A549 (cell line): ENCODE measurements at regions not wholly inside any gene's neighbourhood (a gene's known extent, or its start where the extent isn't known, plus 50 kb on each side); places are given as distances from the start of the nearest gene placed in this dataset.

ENCODE experiments used
- POLR2A ChIP-seq: IDR thresholded peaks from 2 replicates; pipeline ENCODE4 v1.6.1; 2012; ENCODE audit warnings: mild to moderate bottlenecking, low read length
- TF ChIP-seq, protein P1 (sequence below): fragments of 200-600 bp; sonication (generic); IDR thresholded peaks from 2 replicates; pipeline ENCODE4 v1.6.1; 2016; ENCODE audit warnings: antibody characterized with exemption, mild to moderate bottlenecking, moderate library complexity

DNA sequence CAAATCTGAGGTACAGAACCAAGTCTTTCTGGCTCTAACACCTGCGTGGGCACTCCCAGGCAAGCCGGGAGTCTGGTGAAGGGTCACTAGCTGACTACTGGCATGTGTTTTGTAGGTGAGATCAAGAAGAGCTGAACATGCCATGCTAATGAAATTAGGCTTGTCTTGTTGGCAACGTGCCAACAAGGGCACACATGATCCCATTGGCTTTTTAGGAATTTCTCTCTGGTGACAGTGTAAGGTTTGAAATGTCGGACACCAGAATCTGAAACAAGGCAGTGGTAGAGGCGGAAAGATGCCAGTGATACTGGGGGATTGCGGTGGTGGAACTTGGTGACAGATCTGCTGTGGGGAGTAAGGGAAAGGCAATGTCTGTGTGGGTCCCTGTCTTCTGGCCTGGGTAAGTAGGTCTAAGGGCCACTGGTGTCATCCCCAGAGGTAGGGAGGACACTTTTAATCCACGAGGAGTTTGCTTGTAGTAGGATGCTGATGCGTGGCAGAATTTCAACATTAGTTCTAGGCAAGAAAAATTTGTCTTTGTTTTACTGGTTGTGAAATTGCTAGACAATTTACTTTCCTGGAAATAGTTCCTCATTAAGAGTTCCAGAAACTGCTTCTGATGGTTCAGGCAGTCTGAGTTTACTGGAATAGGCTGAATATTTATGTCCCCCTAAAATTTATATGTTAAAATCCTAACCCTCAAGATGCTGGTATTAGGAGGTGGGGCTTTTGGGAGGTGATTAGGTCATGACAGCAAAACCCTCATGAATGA, 52.6 kb upstream of the ACMSD start:
- TF ChIP-seq POLR2A, result no peak
- TF ChIP-seq, protein P1, sequence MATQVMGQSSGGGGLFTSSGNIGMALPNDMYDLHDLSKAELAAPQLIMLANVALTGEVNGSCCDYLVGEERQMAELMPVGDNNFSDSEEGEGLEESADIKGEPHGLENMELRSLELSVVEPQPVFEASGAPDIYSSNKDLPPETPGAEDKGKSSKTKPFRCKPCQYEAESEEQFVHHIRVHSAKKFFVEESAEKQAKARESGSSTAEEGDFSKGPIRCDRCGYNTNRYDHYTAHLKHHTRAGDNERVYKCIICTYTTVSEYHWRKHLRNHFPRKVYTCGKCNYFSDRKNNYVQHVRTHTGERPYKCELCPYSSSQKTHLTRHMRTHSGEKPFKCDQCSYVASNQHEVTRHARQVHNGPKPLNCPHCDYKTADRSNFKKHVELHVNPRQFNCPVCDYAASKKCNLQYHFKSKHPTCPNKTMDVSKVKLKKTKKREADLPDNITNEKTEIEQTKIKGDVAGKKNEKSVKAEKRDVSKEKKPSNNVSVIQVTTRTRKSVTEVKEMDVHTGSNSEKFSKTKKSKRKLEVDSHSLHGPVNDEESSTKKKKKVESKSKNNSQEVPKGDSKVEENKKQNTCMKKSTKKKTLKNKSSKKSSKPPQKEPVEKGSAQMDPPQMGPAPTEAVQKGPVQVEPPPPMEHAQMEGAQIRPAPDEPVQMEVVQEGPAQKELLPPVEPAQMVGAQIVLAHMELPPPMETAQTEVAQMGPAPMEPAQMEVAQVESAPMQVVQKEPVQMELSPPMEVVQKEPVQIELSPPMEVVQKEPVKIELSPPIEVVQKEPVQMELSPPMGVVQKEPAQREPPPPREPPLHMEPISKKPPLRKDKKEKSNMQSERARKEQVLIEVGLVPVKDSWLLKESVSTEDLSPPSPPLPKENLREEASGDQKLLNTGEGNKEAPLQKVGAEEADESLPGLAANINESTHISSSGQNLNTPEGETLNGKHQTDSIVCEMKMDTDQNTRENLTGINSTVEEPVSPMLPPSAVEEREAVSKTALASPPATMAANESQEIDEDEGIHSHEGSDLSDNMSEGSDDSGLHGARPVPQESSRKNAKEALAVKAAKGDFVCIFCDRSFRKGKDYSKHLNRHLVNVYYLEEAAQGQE, result no peak
